ENCODE measurements at regions not wholly inside any gene's neighbourhood (a gene's known extent, or its start where the extent isn't known, plus 50 kb on each side); places are given as distances from the start of the nearest gene placed in this dataset.
A peak's percentile ranks its signal among the peaks of the same experiment; 100 is the strongest.

- no peaks in the 10 kb centered on the region for H3K79me2 ChIP-seq (ENCODE audit: insufficient read depth, low read length)
- FAIRE-seq (no peak), DNase-seq (ENCODE audit: low spot score) (no peak), ATAC-seq (no peak)
- ChIA-PET CTCF (ENCODE audit: low intra/inter-chr PET ratio, low total read pairs) (no interaction called here), POLR2A (no interaction called here)
- no TSS peak for BruUV-seq (replicated peaks)
- 12% methylated on average over 4 of the region's 4 CpGs for WGBS (ENCODE audit: low lambda C conversion rate)
- H3K27ac ChIP-seq (ENCODE audit: extremely low read length, insufficient read depth, low read length): no peak overlapping the region
- H3K4me3 ChIP-seq (replicated peaks in 1 of 3; ENCODE audit: insufficient read depth in 1 of 3, low read depth in 2 of 3, low read length in 3 of 3): no peak overlapping the region
- H3K4me2 ChIP-seq (ENCODE audit: low read depth, low read length): no peak overlapping the region
- peaks cover 0 to 3% of the 10 kb centered on the region in 2 experiments; a peak in 1 of 5 replicates for H3K27me3 ChIP-seq (ENCODE audit: control insufficient read depth in 1 of 2, insufficient read depth in 2 of 2, low read length in 2 of 2)
- no peaks in the 10 kb centered on the region for H3K4me1 ChIP-seq (ENCODE audit: insufficient read depth, low read length)
- H2AFZ ChIP-seq (ENCODE audit: low read length): no peak overlapping the region
- intact Hi-C loops (cut with micrococcal nuclease; ENCODE audit: unreplicated experiment): no loop called here
- in situ Hi-C loops (cut with HindIII; ENCODE audit: extremely low pct_ligation_motif_present, low pct_unique_long_range_greater_than_20kb): no loop called here
- TF ChIP-seq CEBPB (IDR thresholded peaks at IDR 0.05; ENCODE audit: borderline replicate concordance, low read depth, low read length): peak; percentile 30; the same call in 1 of the 2 replicates
- TF ChIP-seq ATF7-NPFF (CRISPR knock-in tag; IDR thresholded peaks at IDR 0.05; ENCODE audit: low read depth): no peak
- no peaks in the 10 kb centered on the region for H4K20me1 ChIP-seq (ENCODE audit: insufficient read depth, low read length)
- H3K9ac ChIP-seq (ENCODE audit: insufficient read depth, low read depth, low read length): no peak overlapping the region
- H3K36me3 ChIP-seq (replicated peaks in 1 of 2; ENCODE audit: control insufficient read depth in 1 of 2, insufficient read depth in 2 of 2, low read length in 2 of 2): no peaks in the 10 kb centered on the region
- no peaks in the 10 kb centered on the region for H3K9me3 ChIP-seq (ENCODE audit: low read length)
Observed at GRCh38 chr16:58789351-58789750, 55.2 kb upstream of the GOT2 start.

Small RNA genes lying in the stretch of these regions (small RNA-seq; reads per million reads assigned to genes)
- gene AC018554.2 (ENCODE audit: insufficient read depth in 2 of 3, insufficient read length in 3 of 3, low read depth in 2 of 3, low replicate concordance in 1 of 3) (0 reads per million in 3 experiments), gene AC092121.1 (ENCODE audit: insufficient read depth in 2 of 3, insufficient read length in 3 of 3, low read depth in 2 of 3, low replicate concordance in 1 of 3) (0 reads per million in 3 experiments), gene RF00017 (ENCODE audit: insufficient read depth in 2 of 3, insufficient read length in 3 of 3, low read depth in 2 of 3, low replicate concordance in 1 of 3) (0 reads per million in 3 experiments), gene RNU4-58P (ENCODE audit: insufficient read depth in 2 of 3, insufficient read length in 3 of 3, low read depth in 2 of 3, low replicate concordance in 1 of 3) (0 reads per million in 3 experiments), gene RPS27P27 (ENCODE audit: insufficient read depth in 2 of 3, insufficient read length in 3 of 3, low read depth in 2 of 3, low replicate concordance in 1 of 3) (0 to 0.33 (median 0) reads per million in 3 experiments)

Measured in HepG2 (cell line).